ENCODE measurements at regions not wholly inside any gene's neighbourhood (a gene's known extent, or its start where the extent isn't known, plus 50 kb on each side); places are given as distances from the start of the nearest gene placed in this dataset.
A peak's percentile ranks its signal among the peaks of the same experiment; 100 is the strongest.

- no peak for DNase-seq (ENCODE audit: insufficient read length, low spot score)
- peak; percentile 38 for FAIRE-seq
- no peak for TF ChIP-seq POLR2A (IDR thresholded peaks at IDR 0.05; ENCODE audit: low read depth, low read length)
Observed at GRCh38 chr7:11895337-11895736, 63.3 kb upstream of the THSD7A start.

GRCh38 chr7:11896663-11897062 lies 64.7 kb upstream of the THSD7A start:
- peak; percentile 27 for FAIRE-seq
- TF ChIP-seq POLR2A (IDR thresholded peaks at IDR 0.05; ENCODE audit: low read depth, low read length): no peak
- no peak for DNase-seq (ENCODE audit: insufficient read length, low spot score)

GRCh38 chr7:11899247-11899646 lies 67.2 kb upstream of the THSD7A start:
- FAIRE-seq: no peak
- no peak for TF ChIP-seq POLR2A (IDR thresholded peaks at IDR 0.05; ENCODE audit: low read depth, low read length)
- no peak for DNase-seq (ENCODE audit: insufficient read length, low spot score)

GRCh38 chr7:11910253-11910652 lies 78.3 kb upstream of the THSD7A start:
- peak; percentile 67 for FAIRE-seq
- no peak for DNase-seq (ENCODE audit: insufficient read length, low spot score)
- no peak for TF ChIP-seq POLR2A (IDR thresholded peaks at IDR 0.05; ENCODE audit: low read depth, low read length)

GRCh38 chr7:11911900-11912299 lies 79.9 kb upstream of the THSD7A start:
- FAIRE-seq (no peak), DNase-seq (ENCODE audit: insufficient read length, low spot score) (no peak)
- TF ChIP-seq POLR2A (IDR thresholded peaks at IDR 0.05; ENCODE audit: low read depth, low read length): no peak

GRCh38 chr7:11914645-11915044 lies 82.6 kb upstream of the THSD7A start:
- FAIRE-seq (no peak), DNase-seq (ENCODE audit: insufficient read length, low spot score) (no peak)
- no peak for TF ChIP-seq POLR2A (IDR thresholded peaks at IDR 0.05; ENCODE audit: low read depth, low read length)

GRCh38 chr7:11923376-11923930 lies 91.5 kb upstream of the THSD7A start:
- DNase-seq (ENCODE audit: insufficient read length, low spot score): no peak
- TF ChIP-seq POLR2A (IDR thresholded peaks at IDR 0.05; ENCODE audit: low read depth, low read length): no peak
- FAIRE-seq: no peak

- DNase-seq (ENCODE audit: insufficient read length, low spot score) (no peak), FAIRE-seq (no peak)
- no peak for TF ChIP-seq POLR2A (IDR thresholded peaks at IDR 0.05; ENCODE audit: low read depth, low read length)
Observed at GRCh38 chr7:11931307-11931706, 99.3 kb upstream of the THSD7A start.

- FAIRE-seq (no peak), DNase-seq (ENCODE audit: insufficient read length, low spot score) (no peak)
- no peak for TF ChIP-seq POLR2A (IDR thresholded peaks at IDR 0.05; ENCODE audit: low read depth, low read length)
Observed at GRCh38 chr7:11934796-11935195, 102.8 kb upstream of the THSD7A start.

GRCh38 chr7:11935905-11936304 lies 103.9 kb upstream of the THSD7A start:
- no peak for TF ChIP-seq POLR2A (IDR thresholded peaks at IDR 0.05; ENCODE audit: low read depth, low read length)
- DNase-seq (ENCODE audit: insufficient read length, low spot score): no peak
- no peak for FAIRE-seq

- FAIRE-seq (no peak), DNase-seq (ENCODE audit: insufficient read length, low spot score) (no peak)
- TF ChIP-seq POLR2A (IDR thresholded peaks at IDR 0.05; ENCODE audit: low read depth, low read length): no peak
Observed at GRCh38 chr7:11946794-11947193, 114.8 kb upstream of the THSD7A start.

GRCh38 chr7:11950281-11950680 lies 118.3 kb upstream of the THSD7A start:
- DNase-seq (ENCODE audit: insufficient read length, low spot score): no peak
- no peak for TF ChIP-seq POLR2A (IDR thresholded peaks at IDR 0.05; ENCODE audit: low read depth, low read length)
- FAIRE-seq: no peak

- no peak for TF ChIP-seq POLR2A (IDR thresholded peaks at IDR 0.05; ENCODE audit: low read depth, low read length)
Observed at GRCh38 chr7:11950942-11951341, 118.9 kb upstream of the THSD7A start.

GRCh38 chr7:11951909-11952308 lies 119.9 kb upstream of the THSD7A start:
- no peak for TF ChIP-seq POLR2A (IDR thresholded peaks at IDR 0.05; ENCODE audit: low read depth, low read length)
- peak; percentile 57 for FAIRE-seq

More at GRCh38 chr7:11950942-11951341, 118.9 kb upstream of the THSD7A start:
- FAIRE-seq (no peak), DNase-seq (ENCODE audit: insufficient read length, low spot score) (no peak)

GRCh38 chr7:11952972-11953371 lies 121.0 kb upstream of the THSD7A start:
- TF ChIP-seq POLR2A (IDR thresholded peaks at IDR 0.05; ENCODE audit: low read depth, low read length): no peak
- no peak for DNase-seq (ENCODE audit: insufficient read length, low spot score)
- no peak for FAIRE-seq

More at GRCh38 chr7:11951909-11952308, 119.9 kb upstream of the THSD7A start:
- no peak for DNase-seq (ENCODE audit: insufficient read length, low spot score)

GRCh38 chr7:11956991-11957390 lies 125.0 kb upstream of the THSD7A start:
- FAIRE-seq (no peak), DNase-seq (ENCODE audit: insufficient read length, low spot score) (no peak)
- no peak for TF ChIP-seq POLR2A (IDR thresholded peaks at IDR 0.05; ENCODE audit: low read depth, low read length)
